ENCODE measurements at regions not wholly inside any gene's neighbourhood (a gene's known extent, or its start where the extent isn't known, plus 50 kb on each side); places are given as distances from the start of the nearest gene placed in this dataset.

DNA sequence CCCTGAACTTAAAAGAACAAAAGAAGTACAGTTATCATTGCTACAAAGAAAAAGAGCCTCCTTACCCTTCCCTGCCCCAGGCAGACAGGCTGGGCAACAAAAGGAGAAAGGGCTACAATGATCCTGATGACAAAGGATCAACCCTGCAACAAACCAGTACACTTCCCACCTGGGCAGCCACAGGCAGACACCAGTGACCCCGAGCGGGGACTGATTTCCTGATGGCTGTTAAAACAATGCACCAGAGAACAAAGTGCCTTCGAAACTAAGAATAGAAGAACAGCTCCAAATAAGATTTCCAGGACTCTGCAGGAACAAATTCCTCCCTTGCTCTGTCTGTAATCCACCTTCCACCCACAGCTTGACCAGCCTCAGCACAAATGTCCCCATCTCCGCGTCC is 106.3 kb upstream of the ARHGEF3 start:
- TF ChIP-seq PHF8 (IDR thresholded peaks at IDR 0.05; ENCODE audit: borderline replicate concordance, low read depth): no peak
- TF ChIP-seq POLR2A (IDR thresholded peaks at IDR 0.05; ENCODE audit: low read length): no peak
- no peak for TF ChIP-seq EP300 (IDR thresholded peaks at IDR 0.05)
- no peak for TF ChIP-seq ZFP36 (IDR thresholded peaks at IDR 0.05; ENCODE audit: borderline replicate concordance, partially characterized antibody)
- TF ChIP-seq CTCF (IDR thresholded peaks at IDR 0.05): no peak
